ENCODE measurements at regions not wholly inside any gene's neighbourhood (a gene's known extent, or its start where the extent isn't known, plus 50 kb on each side); places are given as distances from the start of the nearest gene placed in this dataset.

DNA sequence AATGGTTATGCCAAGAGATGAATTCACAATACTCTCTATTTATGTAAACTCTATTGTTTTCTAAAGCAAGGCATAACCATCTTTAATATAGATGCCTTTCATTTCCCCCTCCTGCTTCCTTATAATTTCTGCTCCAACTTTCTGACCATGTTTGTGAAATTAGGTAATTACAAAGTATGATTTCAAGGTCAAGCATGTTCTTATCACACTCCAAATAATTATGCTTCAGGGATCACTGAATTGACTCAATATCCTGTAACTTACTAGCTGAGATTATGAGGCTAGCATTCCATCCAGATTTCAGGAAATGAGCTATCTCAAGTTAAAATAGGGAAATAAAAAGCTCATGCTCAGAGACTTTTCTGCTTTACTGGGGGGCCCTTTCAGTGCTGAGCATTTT lies 655.9 kb upstream of the IGFBP3 start:
- DNase-seq (ENCODE audit: low read depth in 1 of 2, low spot score in 1 of 2): no peak
- in situ Hi-C loops (cut with HindIII; ENCODE audit: low pct_unique_long_range_greater_than_20kb, low sequenced_read_pairs): no loop called here
- TF ChIP-seq JUND (IDR thresholded peaks at IDR 0.05; ENCODE audit: low read depth): no peak

DNA sequence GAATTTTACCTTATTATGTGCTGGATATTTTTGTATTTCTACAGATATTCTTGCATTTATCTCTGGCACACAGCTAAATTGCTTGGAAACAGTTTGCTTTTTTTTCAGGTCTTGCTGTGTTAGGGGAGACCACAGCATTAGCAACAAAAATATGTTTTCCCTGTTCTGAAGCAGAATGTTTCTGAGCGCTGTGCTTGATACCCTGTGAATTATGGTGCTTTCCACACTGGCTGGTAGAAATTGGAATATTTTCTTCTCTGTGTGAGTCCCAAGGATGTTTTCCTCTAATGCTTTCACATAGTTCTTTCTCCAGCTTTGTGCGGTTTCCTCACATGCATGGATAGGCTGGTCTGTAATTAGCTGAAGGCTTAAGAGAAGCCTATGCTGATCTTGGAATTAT lies 651.6 kb upstream of the IGFBP3 start:
- no peak for TF ChIP-seq JUND (IDR thresholded peaks at IDR 0.05; ENCODE audit: low read depth)
- DNase-seq (ENCODE audit: low read depth in 1 of 2, low spot score in 1 of 2): no peak
- in situ Hi-C loops (cut with HindIII; ENCODE audit: low pct_unique_long_range_greater_than_20kb, low sequenced_read_pairs): no loop called here

DNA sequence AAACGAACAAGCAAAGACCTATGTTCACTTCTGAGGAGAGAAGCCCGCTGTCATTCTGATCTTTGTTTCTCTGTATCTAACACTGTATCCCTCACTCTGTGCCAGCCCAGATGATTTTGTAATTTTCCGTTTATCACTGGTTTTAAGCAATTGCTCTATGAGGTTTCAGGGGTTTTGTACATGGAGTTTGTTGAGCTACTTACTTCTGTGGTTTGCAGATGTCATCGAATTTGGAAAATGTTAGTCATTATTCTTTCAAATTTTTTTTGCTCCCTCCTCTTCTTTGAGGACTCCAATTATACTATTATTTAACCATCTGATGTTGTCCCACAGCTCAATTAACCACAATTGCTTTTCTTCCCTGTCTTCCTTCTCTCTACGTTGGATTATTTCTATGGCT lies 650.9 kb upstream of the IGFBP3 start:
- in situ Hi-C loops (cut with HindIII; ENCODE audit: low pct_unique_long_range_greater_than_20kb, low sequenced_read_pairs): no loop called here
- no peak for TF ChIP-seq JUND (IDR thresholded peaks at IDR 0.05; ENCODE audit: low read depth)
- no peak for DNase-seq (ENCODE audit: low read depth in 1 of 2, low spot score in 1 of 2)

DNA sequence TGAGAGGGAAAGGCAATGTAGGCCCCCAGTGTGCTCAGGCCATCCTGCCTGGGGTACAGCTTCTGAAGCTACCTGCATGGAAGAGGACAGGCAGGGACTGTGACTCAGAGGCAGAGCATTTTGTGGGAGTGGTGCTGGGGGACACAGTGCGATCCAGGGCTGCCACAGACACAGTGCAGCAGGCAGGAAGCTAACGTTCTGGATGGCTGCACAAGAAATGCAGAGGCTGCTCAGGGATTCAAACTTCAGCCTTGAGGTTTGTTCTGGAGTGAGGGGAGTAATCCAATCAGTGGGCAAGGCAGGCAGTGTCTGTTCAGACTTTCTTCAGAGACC lies 648.0 kb upstream of the IGFBP3 start:
- no peak for DNase-seq (ENCODE audit: low read depth in 1 of 2, low spot score in 1 of 2)
- no peak for TF ChIP-seq JUND (IDR thresholded peaks at IDR 0.05; ENCODE audit: low read depth)
- in situ Hi-C loops (cut with HindIII; ENCODE audit: low pct_unique_long_range_greater_than_20kb, low sequenced_read_pairs): no loop called here

DNA sequence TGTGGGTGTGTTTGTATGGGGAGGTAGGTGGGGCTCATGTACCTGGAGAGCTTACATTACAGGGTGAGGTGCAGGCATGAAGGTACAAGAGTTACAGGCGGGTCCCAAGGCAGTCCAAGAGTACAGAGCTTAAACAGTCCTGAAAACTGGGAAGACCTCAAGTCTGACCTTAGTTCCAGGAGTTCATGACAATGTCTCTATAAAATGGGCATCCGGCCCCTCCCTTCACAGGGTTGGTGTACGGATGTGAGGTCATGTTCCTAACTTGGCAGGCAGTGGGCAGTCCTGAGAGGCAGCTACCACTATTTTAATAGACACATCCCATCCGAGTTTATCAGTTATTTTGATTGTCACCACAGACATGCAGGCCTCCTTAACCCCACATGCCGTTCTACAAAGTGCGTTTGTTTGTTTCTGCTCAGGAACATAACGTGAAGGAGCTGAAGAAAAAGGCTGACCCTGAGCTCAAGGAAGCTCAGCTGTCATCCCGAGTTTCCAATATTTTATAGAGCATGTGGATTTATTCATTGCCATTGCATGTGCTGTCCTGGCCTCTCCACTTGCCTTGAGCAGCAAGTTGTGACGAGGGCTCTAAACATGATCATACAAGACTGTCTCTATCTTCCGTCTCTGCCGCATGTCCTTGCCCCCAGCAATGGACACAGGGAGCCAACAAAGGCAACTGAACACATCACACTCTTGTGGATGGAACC lies 647.5 kb upstream of the IGFBP3 start:
- in situ Hi-C loops (cut with HindIII; ENCODE audit: low pct_unique_long_range_greater_than_20kb, low sequenced_read_pairs): no loop called here
- no peak for TF ChIP-seq JUND (IDR thresholded peaks at IDR 0.05; ENCODE audit: low read depth)

DNA sequence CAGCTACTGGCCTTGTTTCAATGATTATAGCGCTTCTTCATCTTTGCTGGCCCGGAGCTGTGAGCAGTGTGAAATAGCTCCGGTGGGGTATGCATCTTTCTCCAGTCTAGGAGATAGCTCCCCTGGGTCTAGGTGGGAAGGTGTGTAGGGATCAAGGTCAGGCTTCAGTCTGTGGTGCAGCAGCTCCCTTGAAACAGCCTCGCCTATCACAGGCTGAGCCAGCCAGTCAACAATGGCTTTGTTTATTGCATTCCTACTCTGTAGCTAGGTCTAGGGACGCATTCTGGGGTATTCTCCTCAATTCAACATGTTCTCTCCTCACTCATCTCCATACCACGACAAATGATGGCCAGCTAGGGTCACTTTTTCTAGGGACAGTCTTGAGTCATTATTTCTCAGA lies 646.8 kb upstream of the IGFBP3 start:
- no peak for DNase-seq (ENCODE audit: low read depth in 1 of 2, low spot score in 1 of 2)
- in situ Hi-C loops (cut with HindIII; ENCODE audit: low pct_unique_long_range_greater_than_20kb, low sequenced_read_pairs): no loop called here
- TF ChIP-seq JUND (IDR thresholded peaks at IDR 0.05; ENCODE audit: low read depth): no peak

More for the DNA sequence above, 647.5 kb upstream of the IGFBP3 start:
- DNase-seq (ENCODE audit: low read depth in 1 of 2, low spot score in 1 of 2): no peak

DNA sequence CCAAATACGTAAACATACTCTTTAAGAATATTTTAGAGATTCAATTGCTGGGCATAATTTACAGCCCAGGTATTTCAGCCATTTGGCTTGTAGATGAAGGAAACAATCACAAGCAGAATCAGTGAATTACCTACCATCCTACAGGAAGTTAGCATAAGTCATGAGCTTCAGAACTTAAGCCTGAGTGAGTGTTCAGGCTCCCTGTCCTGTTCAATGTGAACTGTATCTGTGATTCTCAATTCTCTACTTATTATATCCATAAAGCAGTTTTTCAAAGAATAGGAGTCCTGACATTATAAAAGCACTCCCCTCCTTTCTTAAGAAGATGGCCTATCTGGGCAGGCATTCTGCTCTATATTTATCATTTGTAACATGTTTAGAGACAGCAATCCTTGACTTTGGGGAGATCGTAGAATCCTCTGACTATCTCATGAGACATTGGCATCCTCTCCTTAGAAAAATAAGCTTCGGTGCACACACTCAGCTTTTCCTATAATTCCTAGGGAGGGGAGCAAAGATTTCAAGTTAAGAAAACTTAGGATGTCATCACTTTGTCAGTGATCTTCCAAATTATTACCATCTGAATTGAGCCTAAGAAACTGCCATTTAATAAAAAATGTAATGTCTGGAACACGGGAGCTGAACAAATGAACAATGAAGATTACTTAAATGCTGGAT lies 645.2 kb upstream of the IGFBP3 start:
- DNase-seq (ENCODE audit: low read depth in 1 of 2, low spot score in 1 of 2): no peak
- in situ Hi-C loops (cut with HindIII; ENCODE audit: low pct_unique_long_range_greater_than_20kb, low sequenced_read_pairs): no loop called here
- TF ChIP-seq JUND (IDR thresholded peaks at IDR 0.05; ENCODE audit: low read depth): no peak

DNA sequence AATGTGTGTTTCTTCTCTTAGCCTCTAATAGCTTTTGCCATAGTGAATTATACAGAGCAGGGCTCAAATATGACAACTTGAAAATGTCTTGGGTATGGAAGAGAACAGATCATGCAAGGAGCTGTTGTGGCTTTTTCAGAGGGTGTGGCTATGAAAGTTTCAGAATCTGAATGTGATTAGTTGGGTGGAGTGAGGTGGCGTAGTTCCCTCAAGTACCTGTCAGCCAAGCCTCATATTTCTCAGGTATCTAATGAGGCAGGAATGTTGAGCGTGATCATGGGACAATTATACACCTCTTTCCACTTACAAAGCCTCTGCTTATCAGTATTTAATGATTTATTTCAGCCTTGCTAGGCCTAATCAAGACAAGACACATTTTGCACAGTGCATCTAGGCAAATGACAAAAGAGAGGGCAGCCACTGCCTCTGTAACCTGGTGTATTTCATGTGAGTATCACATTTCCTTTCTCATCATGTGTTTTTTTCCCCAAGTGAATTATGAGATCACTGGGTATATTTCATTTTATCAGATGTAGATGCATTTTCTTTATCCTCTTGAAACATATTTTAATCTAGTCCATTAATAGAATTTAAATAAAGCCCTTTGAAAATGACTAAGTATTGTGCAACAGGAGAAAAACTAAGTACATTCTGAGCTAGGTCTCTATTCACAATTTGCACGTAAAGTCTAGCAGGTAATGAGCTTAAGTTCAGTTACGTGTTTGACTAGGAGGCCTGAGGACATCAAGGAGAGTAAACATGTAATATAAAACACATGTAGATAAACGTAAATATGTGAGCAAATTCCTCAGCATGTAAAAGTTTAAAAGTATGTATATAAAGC lies 644.4 kb upstream of the IGFBP3 start:
- DNase-seq (ENCODE audit: low read depth in 1 of 2, low spot score in 1 of 2): no peak
- in situ Hi-C loops (cut with HindIII; ENCODE audit: low pct_unique_long_range_greater_than_20kb, low sequenced_read_pairs): no loop called here
- no peak for TF ChIP-seq JUND (IDR thresholded peaks at IDR 0.05; ENCODE audit: low read depth)

DNA sequence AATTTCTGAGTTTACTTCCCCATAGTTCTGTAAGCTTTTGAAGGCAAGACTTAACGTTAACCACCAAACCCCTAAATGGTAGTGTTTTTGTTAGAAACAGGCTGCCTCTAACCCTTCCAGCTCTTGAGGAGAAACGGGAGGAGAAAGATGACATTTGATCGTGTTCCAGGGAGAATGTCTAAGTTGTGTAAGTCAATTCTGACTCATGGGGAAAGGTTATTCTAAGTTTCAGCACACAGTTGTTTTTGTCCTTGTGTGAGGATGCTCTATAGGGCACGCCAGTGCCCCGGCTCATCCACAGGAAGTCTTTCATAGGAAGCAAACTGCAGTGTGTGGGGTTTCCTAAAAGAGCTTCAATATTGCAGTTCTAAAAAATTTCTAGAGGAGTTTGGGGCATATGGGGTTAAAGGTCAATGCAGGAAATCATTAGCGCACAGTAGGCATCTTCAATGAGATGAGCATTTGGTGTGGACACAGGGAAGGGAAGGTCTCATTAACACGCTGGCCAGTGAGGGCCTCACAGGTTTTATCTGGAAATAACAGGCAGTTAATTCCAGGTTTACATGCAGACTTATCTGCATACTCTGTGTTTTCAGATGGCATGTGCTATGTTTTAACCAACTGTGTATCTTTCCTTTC lies 638.2 kb upstream of the IGFBP3 start:
- TF ChIP-seq JUND (IDR thresholded peaks at IDR 0.05; ENCODE audit: low read depth): no peak
- in situ Hi-C loops (cut with HindIII; ENCODE audit: low pct_unique_long_range_greater_than_20kb, low sequenced_read_pairs): no loop called here
- no peak for DNase-seq (ENCODE audit: low read depth in 1 of 2, low spot score in 1 of 2)

DNA sequence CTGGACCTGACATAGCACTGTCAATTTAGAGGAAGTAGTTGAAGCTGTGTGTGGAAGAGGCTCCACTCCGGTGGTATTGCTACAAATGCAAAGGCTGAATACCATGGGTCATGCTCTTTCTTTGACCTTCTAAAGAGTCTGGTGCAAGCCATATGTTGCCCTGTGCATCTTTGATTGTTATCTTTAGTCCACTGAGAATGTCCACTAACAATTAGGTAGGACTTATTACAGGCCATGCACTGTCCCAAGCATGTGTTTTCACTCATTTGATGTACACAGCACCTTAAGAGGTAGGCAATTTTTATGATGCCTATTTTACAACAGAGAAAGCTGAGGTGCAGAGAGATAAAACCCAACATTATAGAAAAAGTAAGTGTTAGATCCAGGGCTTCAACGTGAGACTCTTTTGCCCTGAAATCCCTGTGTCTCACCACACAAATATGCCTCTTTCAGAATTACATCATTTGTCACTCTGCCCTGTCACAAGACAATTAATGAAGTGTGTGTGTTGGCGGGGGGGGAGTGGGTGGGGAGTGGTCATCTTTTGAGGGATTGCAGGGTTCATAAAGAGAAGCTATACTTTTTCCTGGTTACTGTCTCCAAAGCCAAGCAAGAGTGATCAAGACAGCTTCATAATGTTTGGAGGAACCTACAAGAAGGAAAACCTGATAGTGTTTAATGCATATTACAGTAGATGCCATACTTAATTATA lies 637.6 kb upstream of the IGFBP3 start:
- no peak for DNase-seq (ENCODE audit: low read depth in 1 of 2, low spot score in 1 of 2)
- in situ Hi-C loops (cut with HindIII; ENCODE audit: low pct_unique_long_range_greater_than_20kb, low sequenced_read_pairs): no loop called here
- no peak for TF ChIP-seq JUND (IDR thresholded peaks at IDR 0.05; ENCODE audit: low read depth)

DNA sequence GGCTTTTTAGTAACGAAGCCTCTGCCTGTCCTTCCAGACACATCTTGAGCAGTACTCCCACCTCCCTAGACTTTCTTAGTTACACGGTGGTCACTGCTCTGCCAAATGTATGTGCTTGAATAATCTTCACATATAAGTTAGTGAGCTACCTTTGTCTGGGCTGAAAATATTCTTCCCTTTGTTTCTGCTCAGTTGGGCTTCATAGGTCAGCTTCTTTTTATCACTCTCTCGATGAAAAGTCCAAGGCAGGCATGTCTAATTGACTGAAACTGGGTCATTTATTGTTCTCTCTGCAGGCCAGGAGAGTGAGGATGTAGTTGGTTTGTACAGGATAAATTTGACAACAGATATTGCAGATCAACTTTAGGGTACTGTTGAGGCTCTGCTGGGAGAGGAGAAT lies 636.7 kb upstream of the IGFBP3 start:
- in situ Hi-C loops (cut with HindIII; ENCODE audit: low pct_unique_long_range_greater_than_20kb, low sequenced_read_pairs): no loop called here
- no peak for TF ChIP-seq JUND (IDR thresholded peaks at IDR 0.05; ENCODE audit: low read depth)
- no peak for DNase-seq (ENCODE audit: low read depth in 1 of 2, low spot score in 1 of 2)

DNA sequence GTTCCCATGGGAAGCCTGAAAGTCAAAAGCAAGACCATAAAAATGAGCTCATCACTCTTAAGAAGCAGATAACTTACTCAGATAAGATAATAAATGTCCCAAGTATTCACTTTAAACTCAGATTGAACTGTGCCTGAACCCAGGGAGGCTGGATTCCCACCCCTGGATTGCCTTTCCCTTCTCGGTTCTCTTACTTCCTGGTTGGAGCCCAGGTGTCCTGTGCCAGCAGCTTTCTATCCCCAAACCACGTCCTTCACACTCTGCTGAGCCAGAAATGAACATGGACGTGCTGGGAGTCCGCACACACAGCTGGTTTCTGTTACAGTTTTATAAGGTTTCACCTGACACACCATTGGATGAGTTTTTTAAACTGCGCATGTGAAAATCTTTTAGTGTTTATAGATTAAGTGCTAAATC lies 636.2 kb upstream of the IGFBP3 start:
- no peak for DNase-seq (ENCODE audit: low read depth in 1 of 2, low spot score in 1 of 2)
- in situ Hi-C loops (cut with HindIII; ENCODE audit: low pct_unique_long_range_greater_than_20kb, low sequenced_read_pairs): no loop called here
- TF ChIP-seq JUND (IDR thresholded peaks at IDR 0.05; ENCODE audit: low read depth): no peak
